Naive thymus-derived CD4-positive, alpha-beta T cell (primary cell): ENCODE measurements at regions not wholly inside any gene's neighbourhood (a gene's known extent, or its start where the extent isn't known, plus 50 kb on each side); places are given as distances from the start of the nearest gene placed in this dataset.

Experiments used
- ATAC-seq: fragments of 150-1000 bp; cut with Tn5 transposase; 2 replicates; pipeline ENCODE4 v1.10.0; 2021; ENCODE audit warnings: mild to moderate bottlenecking, moderate library complexity
- CTCF ChIA-PET: fragments of 350-600 bp; sonication (Branson Sonifier 250); formaldehyde crosslinking; loops from one replicate; lab custom pipeline; 2021; ENCODE audit warnings: antibody characterized with exemption; lab: Charles Lee
- POLR2A ChIA-PET: fragments of 350-600 bp; sonication (Branson Sonifier 250); formaldehyde crosslinking; loops from one replicate; lab custom pipeline; 2021; ENCODE audit warnings: antibody characterized with exemption, inconsistent platforms; lab: Charles Lee
- DNase-seq, 9 donors: peaks; one replicate each; pipeline versions ENCODE4 v3.0.0 to v3.0.0-alpha.2; 2020 to 2022; ENCODE audit warnings: mixed read lengths in 1 of 9
- H3K27ac ChIP-seq: one replicate; pipeline ENCODE4 v1.7.0; 2013; ENCODE audit warnings: mild to moderate bottlenecking, low read depth, low read length, moderate library complexity
- H3K27me3 ChIP-seq, 2 donors: one replicate each; pipeline ENCODE4 v1.7.0; 2013; ENCODE audit warnings: low read length in 2 of 2, mild to moderate bottlenecking in 2 of 2, moderate library complexity in 2 of 2; ENCODE audit not compliant: control insufficient read depth in 2 of 2, insufficient read depth in 2 of 2
- H3K36me3 ChIP-seq, 3 experiments: 1 replicate in 2 of 3; 2 replicates in 1 of 3; pipeline ENCODE4 v1.7.0; 2013; ENCODE audit warnings: low read length in 3 of 3, mild to moderate bottlenecking in 3 of 3, moderate library complexity in 1 of 3; ENCODE audit not compliant: insufficient read depth in 3 of 3, control insufficient read depth in 2 of 3
- H3K4me1 ChIP-seq, 2 donors: one replicate each; pipeline ENCODE4 v1.7.0; 2013; ENCODE audit warnings: low read length in 2 of 2, mild to moderate bottlenecking in 2 of 2, moderate library complexity in 1 of 2; ENCODE audit not compliant: control insufficient read depth in 2 of 2, insufficient read depth in 2 of 2
- H3K4me3 ChIP-seq: 2 replicates; pipeline ENCODE4 v1.7.0; 2013; ENCODE audit warnings: mild to moderate bottlenecking, low read length
- H3K9me3 ChIP-seq, 3 experiments: 1 replicate in 2 of 3; 2 replicates in 1 of 3; pipeline ENCODE4 v1.7.0; 2013; ENCODE audit warnings: low read length in 3 of 3; ENCODE audit not compliant: control insufficient read depth in 2 of 3
- H3K27ac Mint-ChIP-seq, 9 donors: one replicate each; pipeline ENCODE4 v1.8.0; 2020 to 2022; ENCODE audit warnings: mixed read lengths in 9 of 9, mild to moderate bottlenecking in 8 of 9, moderate library complexity in 5 of 9, inconsistent platforms in 2 of 9
- H3K27me3 Mint-ChIP-seq, 5 donors: one replicate each; pipeline ENCODE4 v1.8.0; 2021 to 2022; ENCODE audit warnings: mixed read lengths in 5 of 5, mild to moderate bottlenecking in 1 of 5
- H3K36me3 Mint-ChIP-seq, 5 donors: one replicate each; pipeline ENCODE4 v1.8.0; 2020 to 2022; ENCODE audit warnings: mixed read lengths in 5 of 5, mild to moderate bottlenecking in 3 of 5, inconsistent platforms in 1 of 5
- H3K4me1 Mint-ChIP-seq, 7 donors: one replicate each; pipeline ENCODE4 v1.8.0; 2020 to 2022; ENCODE audit warnings: mixed read lengths in 7 of 7, mild to moderate bottlenecking in 3 of 7, inconsistent platforms in 1 of 7
- H3K4me3 Mint-ChIP-seq, 10 donors: one replicate each; pipeline ENCODE4 v1.8.0; 2020 to 2022; ENCODE audit warnings: mild to moderate bottlenecking in 10 of 10, mixed read lengths in 10 of 10, moderate library complexity in 6 of 10, inconsistent platforms in 2 of 10
- H3K9me3 Mint-ChIP-seq, 11 donors: one replicate each; pipeline ENCODE4 v1.8.0; 2020 to 2022; ENCODE audit warnings: mixed read lengths in 11 of 11, mild to moderate bottlenecking in 4 of 11, inconsistent platforms in 1 of 11, moderate library complexity in 1 of 11
- intact Hi-C, 2 donors: fragments of 100-400 bp; cut with micrococcal nuclease; formaldehyde crosslinking; loops; one replicate each; pipeline ENCODE4 v1.15.1; 2023

GRCh38 chr13:79870123-79870522, 389.2 kb downstream of the NDFIP2 start:
- no peak overlapping the region for H3K27ac ChIP-seq
- Mint-ChIP-seq H3K36me3 (no peaks in the 10 kb centered on the region), H3K27me3 (peaks cover 0 to 4% (median 0%) of the 10 kb centered on the region in 5 donors), H3K9me3 (no peaks in the 10 kb centered on the region), H3K27ac (no peak overlapping the region), H3K4me1 (no peaks in the 10 kb centered on the region), H3K4me3 (no peak overlapping the region)
- no peaks in the 10 kb centered on the region for H3K27me3 ChIP-seq
- no peaks in the 10 kb centered on the region for H3K9me3 ChIP-seq
- no peaks in the 10 kb centered on the region for H3K36me3 ChIP-seq
- ChIA-PET POLR2A (no interaction called here), CTCF (no interaction called here)
- no peak overlapping the region for H3K4me3 ChIP-seq
- no peak for DNase-seq
- H3K4me1 ChIP-seq, result no peaks in the 10 kb centered on the region
- ATAC-seq, result no peak
- intact Hi-C loops, result no loop called here

DNA sequence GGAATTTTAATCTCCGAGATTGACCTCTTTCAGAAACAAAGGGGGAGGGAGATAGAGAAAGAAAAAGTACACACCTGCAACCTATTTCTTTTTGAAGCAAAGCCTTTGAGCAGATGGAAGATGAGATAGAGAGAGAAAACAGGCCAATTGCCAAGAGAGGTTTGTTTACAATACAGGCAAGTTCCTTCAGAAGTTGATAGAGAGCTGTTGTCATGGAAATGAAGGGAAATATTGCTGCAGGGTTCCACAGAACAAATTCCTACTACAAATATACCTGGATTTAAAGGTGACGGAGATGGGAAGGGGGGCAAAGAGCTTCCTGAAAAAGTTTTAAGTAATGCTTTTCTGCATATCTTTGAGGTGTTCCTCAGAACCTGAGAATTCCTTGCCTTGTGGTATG, 388.4 kb downstream of the NDFIP2 start:
- peaks cover 0 to under 1% (median 0%) of the 10 kb centered on the region in 11 donors for H3K9me3 Mint-ChIP-seq
- DNase-seq (no peak), ATAC-seq (no peak)
- Histone ChIP-seq H3K9me3 (no peaks in the 10 kb centered on the region), H3K27ac (no peak overlapping the region), H3K27me3 (no peaks in the 10 kb centered on the region), H3K4me1 (no peaks in the 10 kb centered on the region), H3K4me3 (no peak overlapping the region), H3K36me3 (no peaks in the 10 kb centered on the region)
- intact Hi-C loops, result no loop called here
- no peak overlapping the region for H3K4me3 Mint-ChIP-seq
- H3K4me1 Mint-ChIP-seq, result no peaks in the 10 kb centered on the region
- no peaks in the 10 kb centered on the region for H3K36me3 Mint-ChIP-seq
- H3K27ac Mint-ChIP-seq, result no peak overlapping the region
- ChIA-PET POLR2A (no interaction called here), CTCF (no interaction called here)
- peaks cover 0 to 4% (median 0%) of the 10 kb centered on the region in 5 donors for H3K27me3 Mint-ChIP-seq

- intact Hi-C loops, result no loop called here
- Mint-ChIP-seq H3K27ac (no peak overlapping the region), H3K4me3 (no peak overlapping the region)
These were observed 386.3 kb downstream of the NDFIP2 start for GRCh38 chr13:79867254-79867653.

GRCh38 chr13:79866436-79866835, 385.5 kb downstream of the NDFIP2 start:
- peaks cover 0 to under 1% (median 0%) of the 10 kb centered on the region in 5 donors for H3K27me3 Mint-ChIP-seq
- Histone ChIP-seq H3K36me3 (no peaks in the 10 kb centered on the region), H3K27ac (no peak overlapping the region), H3K4me3 (no peak overlapping the region), H3K27me3 (no peaks in the 10 kb centered on the region), H3K9me3 (no peaks in the 10 kb centered on the region), H3K4me1 (no peaks in the 10 kb centered on the region)
- no peaks in the 10 kb centered on the region for H3K4me1 Mint-ChIP-seq
- ChIA-PET CTCF (no interaction called here), POLR2A (no interaction called here)
- no peak overlapping the region for H3K4me3 Mint-ChIP-seq
- H3K9me3 Mint-ChIP-seq, result peaks cover 0 to 3% (median 0%) of the 10 kb centered on the region in 11 donors
- ATAC-seq, result no peak
- no peaks in the 10 kb centered on the region for H3K36me3 Mint-ChIP-seq
- no peak for DNase-seq
- no peak overlapping the region for H3K27ac Mint-ChIP-seq
- intact Hi-C loops, result no loop called here

More at GRCh38 chr13:79867254-79867653, 386.3 kb downstream of the NDFIP2 start:
- ChIA-PET POLR2A (no interaction called here), CTCF (no interaction called here)
- Histone ChIP-seq H3K36me3 (no peaks in the 10 kb centered on the region), H3K4me3 (no peak overlapping the region), H3K9me3 (no peaks in the 10 kb centered on the region), H3K4me1 (no peaks in the 10 kb centered on the region), H3K27me3 (no peaks in the 10 kb centered on the region), H3K27ac (no peak overlapping the region)
- Mint-ChIP-seq H3K27me3 (peaks cover 0 to 4% (median 0%) of the 10 kb centered on the region in 5 donors), H3K9me3 (peaks cover 0 to 3% (median 0%) of the 10 kb centered on the region in 11 donors), H3K36me3 (no peaks in the 10 kb centered on the region), H3K4me1 (no peaks in the 10 kb centered on the region)
- ATAC-seq (peak; percentile 73), DNase-seq (no peak)

- H3K27me3 Mint-ChIP-seq, result no peaks in the 10 kb centered on the region
- DNase-seq (no peak), ATAC-seq (no peak)
- no peaks in the 10 kb centered on the region for H3K9me3 ChIP-seq
- no peaks in the 10 kb centered on the region for H3K4me1 Mint-ChIP-seq
- POLR2A ChIA-PET, result no interaction called here
- H3K36me3 Mint-ChIP-seq, result no peaks in the 10 kb centered on the region
- no peaks in the 10 kb centered on the region for H3K27me3 ChIP-seq
- no peaks in the 10 kb centered on the region for H3K36me3 ChIP-seq
- H3K4me1 ChIP-seq, result no peaks in the 10 kb centered on the region
- CTCF ChIA-PET, result no interaction called here
- H3K27ac ChIP-seq, result no peak overlapping the region
- no peak overlapping the region for H3K4me3 ChIP-seq
- peaks cover 0 to 4% (median 0%) of the 10 kb centered on the region in 11 donors for H3K9me3 Mint-ChIP-seq
- H3K4me3 Mint-ChIP-seq, result no peak overlapping the region
- H3K27ac Mint-ChIP-seq, result no peak overlapping the region
- intact Hi-C loops, result no loop called here
These were observed 381.6 kb downstream of the NDFIP2 start for GRCh38 chr13:79862515-79862914.

DNA sequence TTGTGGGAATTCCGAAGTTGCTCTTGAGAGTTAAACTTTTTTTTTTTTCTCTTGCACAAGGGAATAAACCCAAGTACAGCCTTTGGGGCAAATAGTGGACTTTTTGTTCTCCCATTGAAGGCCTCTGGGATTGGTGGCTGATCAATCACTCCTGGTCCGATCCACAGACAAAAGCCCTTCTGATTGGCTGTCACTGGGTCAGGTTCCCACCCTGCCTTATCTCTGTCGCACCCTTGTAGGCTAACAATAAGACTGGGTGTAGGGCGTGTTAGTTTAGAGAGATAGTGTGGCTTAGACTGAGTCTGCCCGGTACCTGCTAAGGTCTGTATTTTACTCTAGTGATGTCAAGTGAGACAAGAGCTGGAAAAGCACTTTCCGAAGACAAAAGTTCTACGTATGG, 380.8 kb downstream of the NDFIP2 start:
- no peak for DNase-seq
- Mint-ChIP-seq H3K27ac (no peak overlapping the region), H3K4me3 (no peak overlapping the region), H3K36me3 (no peaks in the 10 kb centered on the region), H3K9me3 (peaks cover 0 to 4% (median 0%) of the 10 kb centered on the region in 11 donors), H3K27me3 (no peaks in the 10 kb centered on the region), H3K4me1 (no peaks in the 10 kb centered on the region)
- ChIA-PET CTCF (no interaction called here), POLR2A (no interaction called here)
- intact Hi-C loops, result no loop called here
- Histone ChIP-seq H3K27me3 (no peaks in the 10 kb centered on the region), H3K4me1 (no peaks in the 10 kb centered on the region), H3K4me3 (no peak overlapping the region), H3K27ac (no peak overlapping the region), H3K9me3 (no peaks in the 10 kb centered on the region), H3K36me3 (no peaks in the 10 kb centered on the region)
- ATAC-seq, result no peak

DNA sequence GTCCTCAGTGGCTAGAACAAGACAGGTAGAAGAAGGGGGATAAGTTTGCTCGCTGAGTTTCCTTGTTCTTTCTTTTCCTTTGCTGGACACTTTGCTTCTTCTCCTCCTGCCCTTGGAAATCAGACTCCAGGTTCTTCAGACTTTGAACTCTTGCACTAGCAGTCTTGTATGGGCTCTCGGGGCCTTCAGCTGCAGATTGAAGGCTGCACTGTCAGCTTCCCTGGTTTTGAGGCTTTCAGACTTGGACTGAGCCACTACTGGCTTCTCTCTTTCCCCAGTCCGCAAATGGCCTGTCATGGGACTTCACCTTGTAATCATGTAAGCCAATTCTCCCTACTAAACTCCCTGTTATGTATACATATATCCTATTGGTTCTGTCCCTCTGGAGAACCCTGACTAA, 379.8 kb downstream of the NDFIP2 start:
- ATAC-seq (no peak), DNase-seq (no peak)
- Histone ChIP-seq H3K27ac (no peak overlapping the region), H3K9me3 (no peaks in the 10 kb centered on the region), H3K27me3 (no peaks in the 10 kb centered on the region), H3K4me1 (no peaks in the 10 kb centered on the region), H3K4me3 (no peak overlapping the region), H3K36me3 (no peaks in the 10 kb centered on the region)
- Mint-ChIP-seq H3K27ac (no peak overlapping the region), H3K4me3 (no peak overlapping the region), H3K4me1 (no peaks in the 10 kb centered on the region), H3K36me3 (no peaks in the 10 kb centered on the region), H3K27me3 (no peaks in the 10 kb centered on the region), H3K9me3 (peaks cover 0 to 4% (median 0%) of the 10 kb centered on the region in 11 donors)
- intact Hi-C loops, result no loop called here
- ChIA-PET POLR2A (no interaction called here), CTCF (no interaction called here)
